LNCAP (cell line): ENCODE measurements at regions not wholly inside any gene's neighbourhood (a gene's known extent, or its start where the extent isn't known, plus 50 kb on each side); places are given as distances from the start of the nearest gene placed in this dataset.

ENCODE experiments used
- CTCF ChIP-seq: fragments of 450-650 bp; IDR thresholded peaks from 2 replicates; pipeline ENCODE4 v1.5.1; 2017; ENCODE audit warnings: mild to moderate bottlenecking

GRCh38 chr15:31732726-31733125 is 297.6 kb upstream of the CHRNA7 start:
- no peak for TF ChIP-seq CTCF

- TF ChIP-seq CTCF: no peak
These were observed 296.9 kb upstream of the CHRNA7 start for GRCh38 chr15:31733424-31733823.

GRCh38 chr15:31740203-31740602 is 290.1 kb upstream of the CHRNA7 start:
- TF ChIP-seq CTCF: no peak

GRCh38 chr15:31745841-31746240 is 284.5 kb upstream of the CHRNA7 start:
- TF ChIP-seq CTCF: no peak

GRCh38 chr15:31752065-31752762 is 278.1 kb upstream of the CHRNA7 start:
- TF ChIP-seq CTCF: no peak

- TF ChIP-seq CTCF: no peak
These were observed 277.4 kb upstream of the CHRNA7 start for GRCh38 chr15:31752905-31753304.

- TF ChIP-seq CTCF: no peak
These were observed 272.2 kb upstream of the CHRNA7 start for GRCh38 chr15:31758126-31758525.

- TF ChIP-seq CTCF: no peak
These were observed 262.3 kb upstream of the CHRNA7 start for GRCh38 chr15:31768055-31768454.
